Liver (tissue), 8 donors: ENCODE measurements at regions not wholly inside any gene's neighbourhood (a gene's known extent, or its start where the extent isn't known, plus 50 kb on each side); places are given as distances from the start of the nearest gene placed in this dataset.

Experiments used
- DNase-seq: peaks from one replicate; pipeline ENCODE4 v3.0.0-alpha.2; 2017; ENCODE audit warnings: low spot score
- H3K27ac ChIP-seq, 2 donors: one replicate each; pipeline ENCODE4 v1.7.0; 2013; ENCODE audit warnings: inconsistent platforms in 2 of 2, low read length in 2 of 2, control low read depth in 1 of 2, low read depth in 1 of 2, mild to moderate bottlenecking in 1 of 2
- H3K27me3 ChIP-seq, 4 donors: one replicate each; pipeline versions ENCODE4 v1.6.1 to v1.7.0; 2013; ENCODE audit warnings: low read length in 3 of 4, inconsistent platforms in 1 of 4, mild to moderate bottlenecking in 1 of 4, moderate library complexity in 1 of 4; ENCODE audit not compliant: control insufficient read depth in 4 of 4, insufficient read depth in 4 of 4
- H3K36me3 ChIP-seq, 4 donors: one replicate each; pipeline versions ENCODE4 v1.6.1 to v1.7.0; 2013; ENCODE audit warnings: low read length in 3 of 4, mild to moderate bottlenecking in 3 of 4, low read depth in 1 of 4, moderate library complexity in 1 of 4; ENCODE audit not compliant: control insufficient read depth in 4 of 4, insufficient read depth in 3 of 4
- H3K4me1 ChIP-seq, 4 donors: one replicate each; pipeline versions ENCODE4 v1.6.1 to v1.7.0; 2013; ENCODE audit warnings: low read length in 3 of 4, mild to moderate bottlenecking in 3 of 4, moderate library complexity in 1 of 4; ENCODE audit not compliant: control insufficient read depth in 4 of 4, insufficient read depth in 4 of 4
- H3K4me3 ChIP-seq, 3 donors: one replicate each; pipeline versions ENCODE4 v1.6.1 to v1.7.0; 2013; ENCODE audit warnings: low read length in 3 of 3, control low read depth in 1 of 3, low read depth in 1 of 3, mild to moderate bottlenecking in 1 of 3
- H3K9ac ChIP-seq, 2 donors: one replicate each; pipeline ENCODE4 v1.7.0; 2013; ENCODE audit warnings: low read length in 2 of 2, mild to moderate bottlenecking in 2 of 2, moderate library complexity in 2 of 2, control low read depth in 1 of 2, low read depth in 1 of 2
- H3K9me3 ChIP-seq, 4 donors: one replicate each; pipeline versions ENCODE4 v1.6.1 to v1.7.0; 2013; ENCODE audit warnings: low read length in 3 of 4; ENCODE audit not compliant: control insufficient read depth in 4 of 4
- ATF3 ChIP-seq: IDR thresholded peaks from 2 replicates; pipeline ENCODE4 v1.6.1; 2016; ENCODE audit warnings: antibody characterized with exemption
- CTCF ChIP-seq: fragments of 150-350 bp; IDR thresholded peaks from 2 replicates; pipeline ENCODE4 v1.5.1; 2017; ENCODE audit warnings: improper control_type of control experiment, low read depth, low read length; ENCODE audit not compliant: missing input control
- EGR1 ChIP-seq, 2 donors: IDR thresholded peaks; 2 replicates each; pipeline ENCODE4 v1.6.1; 2016 to 2018; ENCODE audit warnings: antibody characterized with exemption in 2 of 2, low read depth in 2 of 2
- GABPA ChIP-seq, 2 donors: IDR thresholded peaks in 1 of 2; conservative IDR thresholded peaks in 1 of 2; 2 replicates each; pipeline ENCODE4 v1.6.1; 2016; ENCODE audit warnings: antibody characterized with exemption in 2 of 2, mild to moderate bottlenecking in 1 of 2, moderate library complexity in 1 of 2
- HNF4G ChIP-seq: IDR thresholded peaks from 2 replicates; pipeline ENCODE4 v1.6.1; 2016; ENCODE audit warnings: antibody characterized with exemption
- MAX ChIP-seq: IDR thresholded peaks from 2 replicates; pipeline ENCODE4 v1.6.1; 2016; ENCODE audit warnings: antibody characterized with exemption
- NR2F2 ChIP-seq: IDR thresholded peaks from 2 replicates; pipeline ENCODE4 v1.6.1; 2016; ENCODE audit warnings: antibody characterized with exemption
- REST ChIP-seq: IDR thresholded peaks from 2 replicates; pipeline ENCODE4 v1.6.1; 2016; ENCODE audit warnings: antibody characterized with exemption, mild to moderate bottlenecking
- RXRA ChIP-seq, 2 donors: IDR thresholded peaks; 2 replicates each; pipeline ENCODE4 v1.6.1; 2017 to 2018; ENCODE audit warnings: antibody characterized with exemption in 2 of 2, mild to moderate bottlenecking in 1 of 2
- SP1 ChIP-seq: IDR thresholded peaks from 2 replicates; pipeline ENCODE4 v1.6.1; 2018; ENCODE audit warnings: antibody characterized with exemption, mild to moderate bottlenecking
- TAF1 ChIP-seq: conservative IDR thresholded peaks from 2 replicates; pipeline ENCODE4 v1.6.1; 2016; ENCODE audit warnings: antibody characterized with exemption, mild to moderate bottlenecking
- ZBTB33 ChIP-seq: IDR thresholded peaks from 2 replicates; pipeline ENCODE4 v1.6.1; 2016; ENCODE audit warnings: antibody characterized with exemption
- WGBS: extraction: QIAGEN DNeasy Blood & Tissue Kit; methylation state at CpG from one replicate; pipeline ENCODE4 v1.1.7; 2013; 5-methylcytosine and 5-hydroxymethylcytosine counted together
- donor health status: healthy.
- donor health status: healthy.
- donor health status: healthy.
- donor health status: healthy.
- donor health status: healthy.

GRCh38 chr22:48660790-48661740 lies 1166.6 kb downstream of the BRD1 start:
- peaks cover 0 to 7% (median 4%) of the 10 kb centered on the region in 4 donors for H3K9me3 ChIP-seq
- H3K4me3 ChIP-seq, result no peak overlapping the region
- no peaks in the 10 kb centered on the region for H3K4me1 ChIP-seq
- WGBS, result 79% methylated on average over 33 of the region's 33 CpGs
- no peaks in the 10 kb centered on the region for H3K27me3 ChIP-seq
- no peaks in the 10 kb centered on the region for H3K36me3 ChIP-seq
- no peak overlapping the region for H3K9ac ChIP-seq
- no peak for DNase-seq
- no peak overlapping the region for H3K27ac ChIP-seq
- no peak for TF ChIP-seq ZBTB33
- no peak for TF ChIP-seq HNF4G
- TF ChIP-seq SP1, result no peak
- TF ChIP-seq EGR1 (IDR thresholded peaks at IDR 0.05; ENCODE audit: low read depth in 2 of 2), result no peak

- H3K4me1 ChIP-seq, result no peaks in the 10 kb centered on the region
- H3K4me3 ChIP-seq, result no peak overlapping the region
- H3K36me3 ChIP-seq, result no peaks in the 10 kb centered on the region
- WGBS, result 87% methylated on average over 22 of the region's 22 CpGs
- no peak for TF ChIP-seq GABPA (IDR thresholded peaks at IDR 0.05 in 1 of 2, conservative IDR thresholded peaks at IDR 0.05 in 1 of 2)
- no peak overlapping the region for H3K27ac ChIP-seq
- no peak for DNase-seq
- H3K9ac ChIP-seq, result no peak overlapping the region
- H3K9me3 ChIP-seq, result peaks cover 0 to 7% (median 4%) of the 10 kb centered on the region in 4 donors
- no peaks in the 10 kb centered on the region for H3K27me3 ChIP-seq
Observed at GRCh38 chr22:48660104-48660789, 1167.4 kb downstream of the BRD1 start.

- 88% methylated on average over 8 of the region's 8 CpGs for WGBS
- Histone ChIP-seq H3K4me3 (no peak overlapping the region), H3K4me1 (no peaks in the 10 kb centered on the region), H3K9ac (no peak overlapping the region), H3K9me3 (peaks cover 0 to 5% (median 3%) of the 10 kb centered on the region in 4 donors), H3K27me3 (no peaks in the 10 kb centered on the region), H3K27ac (no peak overlapping the region), H3K36me3 (no peaks in the 10 kb centered on the region)
- TF ChIP-seq NR2F2 (no peak), SP1 (no peak), RXRA (IDR thresholded peaks at IDR 0.05) (no peak), ATF3 (no peak), TAF1 (no peak), GABPA (IDR thresholded peaks at IDR 0.05 in 1 of 2, conservative IDR thresholded peaks at IDR 0.05 in 1 of 2) (no peak), CTCF (no peak), ZBTB33 (no peak), MAX (no peak), REST (no peak)
- no peak for DNase-seq
Observed at GRCh38 chr22:48659404-48659996, 1168.2 kb downstream of the BRD1 start.
